Muscle of leg (tissue), 3 donors: ENCODE measurements at regions not wholly inside any gene's neighbourhood (a gene's known extent, or its start where the extent isn't known, plus 50 kb on each side); places are given as distances from the start of the nearest gene placed in this dataset.
A peak's percentile ranks its signal among the peaks of the same experiment; 100 is the strongest.
"Not testable (repeated sequence)": the region's sequence is repeated elsewhere in the genome, so short reads cannot be mapped to it uniquely, and the experiment has no call there.

Experiments
- DNase-seq: peaks from one replicate; pipeline ENCODE4 v3.0.0; 2013
- H3K27ac ChIP-seq: one replicate; pipeline ENCODE4 v1.5.1; 2013; ENCODE audit warnings: mild to moderate bottlenecking, low read length, control low read depth
- H3K27me3 ChIP-seq: one replicate; pipeline ENCODE4 v1.6.1; 2013; ENCODE audit warnings: low read length; ENCODE audit not compliant: control insufficient read depth, insufficient read depth
- H3K36me3 ChIP-seq: one replicate; pipeline ENCODE4 v1.6.1; 2013; ENCODE audit warnings: low read length; ENCODE audit not compliant: control insufficient read depth, insufficient read depth
- H3K4me1 ChIP-seq: one replicate; pipeline ENCODE4 v1.6.1; 2013; ENCODE audit warnings: low read length; ENCODE audit not compliant: control insufficient read depth, insufficient read depth
- H3K4me3 ChIP-seq: one replicate; pipeline ENCODE4 v1.5.1; 2013; ENCODE audit warnings: low read length, control low read depth
- H3K9me3 ChIP-seq: replicated peaks from 2 replicates; pipeline ENCODE4 v1.6.1; 2013; ENCODE audit warnings: low read depth, low read length; ENCODE audit not compliant: control insufficient read depth
- WGBS: methylation state at CpG from one replicate; pipeline ENCODE4 v1.1.5; 2013; ENCODE audit warnings: missing lambda C conversion rate; ENCODE audit not compliant: insufficient coverage; 5-methylcytosine and 5-hydroxymethylcytosine counted together

GRCh38 chr17:83205387-83206035 lies 126.1 kb downstream of the METRNL start:
- not testable (repeated sequence) for H3K36me3 ChIP-seq, H3K9me3 ChIP-seq, H3K4me3 ChIP-seq, H3K27me3 ChIP-seq, H3K27ac ChIP-seq
- H3K4me1 ChIP-seq: peaks cover 30% of the 10 kb centered on the region
- WGBS: no CpG with 5 or more reads among the region's 50 CpGs
- DNase-seq: peak; percentile 56

- no CpG with 5 or more reads among the region's 3 CpGs for WGBS
- H3K4me3 ChIP-seq, H3K27ac ChIP-seq, H3K9me3 ChIP-seq, DNase-seq, H3K27me3 ChIP-seq, H3K36me3 ChIP-seq: not testable (repeated sequence)
- peaks cover 25% of the 10 kb centered on the region for H3K4me1 ChIP-seq
Measured at GRCh38 chr17:83206036-83206394, 126.6 kb downstream of the METRNL start.

GRCh38 chr17:83206819-83207588 lies 127.6 kb downstream of the METRNL start:
- H3K4me1 ChIP-seq: peaks cover 21% of the 10 kb centered on the region
- H3K9me3 ChIP-seq, H3K4me3 ChIP-seq, H3K27me3 ChIP-seq, H3K36me3 ChIP-seq, H3K27ac ChIP-seq, DNase-seq: not testable (repeated sequence)
- 39% methylated on average over 2 of the region's 15 CpGs for WGBS

GRCh38 chr17:83247001-83247400 lies 167.6 kb downstream of the METRNL start:
- not testable (repeated sequence) for H3K9me3 ChIP-seq, H3K4me3 ChIP-seq, H3K4me1 ChIP-seq, H3K36me3 ChIP-seq, H3K27ac ChIP-seq, H3K27me3 ChIP-seq
- WGBS: no CpG with 5 or more reads among the region's 1 CpG
- peak; percentile 44 for DNase-seq
